H9 (cell line): ENCODE measurements at regions not wholly inside any gene's neighbourhood (a gene's known extent, or its start where the extent isn't known, plus 50 kb on each side); places are given as distances from the start of the nearest gene placed in this dataset.

Source experiments
- DNase-seq: peaks from one replicate; pipeline ENCODE4 v3.0.0-alpha.2; 2017
- H2AFZ ChIP-seq: one replicate; pipeline ENCODE4 v1.6.1; 2013; ENCODE audit warnings: mild to moderate bottlenecking, low read length, control low read depth, moderate library complexity
- H2AK5ac ChIP-seq: 2 replicates; pipeline ENCODE4 v1.6.1; 2013; ENCODE audit warnings: low read length, control low read depth, mixed read lengths; ENCODE audit not compliant: insufficient read length
- H2BK120ac ChIP-seq: one replicate; pipeline ENCODE4 v1.6.1; 2013; ENCODE audit warnings: low read depth, mild to moderate bottlenecking, low read length, control low read depth, inconsistent platforms; ENCODE audit not compliant: poor library complexity, severe bottlenecking
- H2BK12ac ChIP-seq: 2 replicates; pipeline ENCODE4 v1.6.1; 2013; ENCODE audit warnings: low read length, control low read depth, mixed read lengths, low read depth; ENCODE audit not compliant: insufficient read length
- H2BK15ac ChIP-seq: 2 replicates; pipeline ENCODE4 v1.6.1; 2013; ENCODE audit warnings: low read depth, low read length, control low read depth
- H2BK20ac ChIP-seq: one replicate; pipeline ENCODE4 v1.6.1; 2013; ENCODE audit warnings: low read depth, mild to moderate bottlenecking, low read length, control low read depth, inconsistent platforms; ENCODE audit not compliant: poor library complexity, severe bottlenecking
- H2BK5ac ChIP-seq: 2 replicates; pipeline ENCODE4 v1.6.1; 2013; ENCODE audit warnings: low read length, control low read depth, mixed read lengths; ENCODE audit not compliant: insufficient read length
- H3K14ac ChIP-seq: 2 replicates; pipeline ENCODE4 v1.6.1; 2013; ENCODE audit warnings: low read length, control low read depth; ENCODE audit not compliant: insufficient read depth
- H3K18ac ChIP-seq: 2 replicates; pipeline ENCODE4 v1.6.1; 2013; ENCODE audit warnings: low read depth, mild to moderate bottlenecking, mixed read lengths, low read length, control low read depth; ENCODE audit not compliant: insufficient read length
- H3K23ac ChIP-seq: 2 replicates; pipeline ENCODE4 v1.6.1; 2013; ENCODE audit warnings: low read length, control low read depth, mixed read lengths, low read depth; ENCODE audit not compliant: insufficient read length
- H3K23me2 ChIP-seq: 2 replicates; pipeline ENCODE4 v1.6.1; 2013; ENCODE audit warnings: low read depth, mild to moderate bottlenecking, mixed read lengths, low read length, control low read depth; ENCODE audit not compliant: insufficient read length, poor library complexity, severe bottlenecking
- H3K27ac ChIP-seq: 2 replicates; pipeline ENCODE4 v1.5.1; 2013; ENCODE audit warnings: low read length, control low read depth, mixed read lengths, low read depth; ENCODE audit not compliant: insufficient read length
- H3K27me3 ChIP-seq: 2 replicates; pipeline ENCODE4 v1.6.1; 2013; ENCODE audit warnings: low read length, control low read depth, inconsistent platforms; ENCODE audit not compliant: insufficient read depth
- H3K4ac ChIP-seq: 2 replicates; pipeline ENCODE4 v1.6.1; 2013; ENCODE audit warnings: low read depth, mild to moderate bottlenecking, control low read depth, inconsistent platforms, low read length, moderate library complexity
- H3K4me1 ChIP-seq: 2 replicates; pipeline ENCODE4 v1.6.1; 2013; ENCODE audit warnings: low read length, control low read depth, inconsistent platforms; ENCODE audit not compliant: insufficient read depth
- H3K4me2 ChIP-seq: 2 replicates; pipeline ENCODE4 v1.6.1; 2013; ENCODE audit warnings: low read length, control low read depth, mixed read lengths; ENCODE audit not compliant: insufficient read length, insufficient read depth
- H3K56ac ChIP-seq: 2 replicates; pipeline ENCODE4 v1.6.1; 2013; ENCODE audit warnings: low read depth, mild to moderate bottlenecking, mixed read lengths, low read length, control low read depth; ENCODE audit not compliant: insufficient read length
- H3K79me1 ChIP-seq: 2 replicates; pipeline ENCODE4 v1.6.1; 2013; ENCODE audit warnings: low read depth, mild to moderate bottlenecking, moderate library complexity, low read length, control low read depth, inconsistent platforms; ENCODE audit not compliant: insufficient read depth, poor library complexity, severe bottlenecking
- H3K79me2 ChIP-seq: 2 replicates; pipeline ENCODE4 v1.6.1; 2013; ENCODE audit warnings: low read length, control low read depth, inconsistent platforms; ENCODE audit not compliant: insufficient read depth
- H3K9ac ChIP-seq: 2 replicates; pipeline ENCODE4 v1.6.1; 2013; ENCODE audit warnings: low read length, control low read depth, mixed read lengths; ENCODE audit not compliant: insufficient read length; ENCODE audit errors: extremely low read depth
- H3K9me3 ChIP-seq: one replicate; pipeline ENCODE4 v1.6.1; 2013; ENCODE audit warnings: low read depth, low read length, inconsistent platforms; ENCODE audit not compliant: control insufficient read depth
- H3T11ph ChIP-seq: one replicate; pipeline ENCODE4 v1.6.1; 2013; ENCODE audit warnings: mild to moderate bottlenecking, low read length, control low read depth, inconsistent platforms
- H4K20me1 ChIP-seq: one replicate; pipeline ENCODE4 v1.6.1; 2013; ENCODE audit not compliant: control insufficient read depth, insufficient read length, insufficient read depth
- H4K5ac ChIP-seq: 2 replicates; pipeline ENCODE4 v1.6.1; 2013; ENCODE audit warnings: low read depth, mild to moderate bottlenecking, mixed read lengths, low read length, control low read depth; ENCODE audit not compliant: insufficient read length
- H4K8ac ChIP-seq: replicated peaks from 2 replicates; pipeline ENCODE4 v1.6.1; 2013; ENCODE audit warnings: low read length, control low read depth, mixed read lengths, low read depth; ENCODE audit not compliant: insufficient read length
- H4K91ac ChIP-seq: 2 replicates; pipeline ENCODE4 v1.6.1; 2013; ENCODE audit warnings: low read depth, mild to moderate bottlenecking, moderate library complexity, mixed read lengths, low read length, control low read depth; ENCODE audit not compliant: insufficient read length
- H3K27ac Mint-ChIP-seq, 3 experiments: 2 replicates in 2 of 3; 3 replicates in 1 of 3; pipeline ENCODE4 v1.8.0; 2020 to 2021; ENCODE audit warnings: mixed read lengths in 3 of 3, mild to moderate bottlenecking in 1 of 3, moderate library complexity in 1 of 3
- H3K27me3 Mint-ChIP-seq: 2 replicates; pipeline ENCODE4 v1.8.0; 2021; ENCODE audit warnings: low read depth, mild to moderate bottlenecking, moderate library complexity, mixed read lengths
- H3K36me3 Mint-ChIP-seq, 3 experiments: 2 replicates in 2 of 3; 3 replicates in 1 of 3; pipeline ENCODE4 v1.8.0; 2020 to 2021; ENCODE audit warnings: low read depth in 3 of 3, mixed read lengths in 3 of 3; ENCODE audit not compliant: insufficient read depth in 1 of 3
- H3K4me1 Mint-ChIP-seq, 2 experiments: 2 replicates each; pipeline ENCODE4 v1.8.0; 2020; ENCODE audit warnings: mixed read lengths in 2 of 2
- H3K4me3 Mint-ChIP-seq, 2 experiments: 2 replicates in 1 of 2; 3 replicates in 1 of 2; pipeline ENCODE4 v1.8.0; 2020 to 2021; ENCODE audit warnings: mild to moderate bottlenecking in 2 of 2, mixed read lengths in 2 of 2, moderate library complexity in 1 of 2
- H3K9me3 Mint-ChIP-seq, 2 experiments: 2 replicates in 1 of 2; 3 replicates in 1 of 2; pipeline ENCODE4 v1.8.0; 2020; ENCODE audit warnings: mild to moderate bottlenecking in 2 of 2, mixed read lengths in 2 of 2, moderate library complexity in 1 of 2
- WGBS: extraction: QIAGEN DNeasy Blood & Tissue Kit; methylation state at CpG from one replicate; pipeline ENCODE4 v1.1.7; 2013; ENCODE audit warnings: missing lambda C conversion rate, low lambda C conversion rate, mixed read lengths; ENCODE audit not compliant: insufficient read length; ENCODE audit errors: extremely low coverage; 5-methylcytosine and 5-hydroxymethylcytosine counted together
- TF ChIP-seq, protein P1 (sequence below): fragments of 200-600 bp; sonication (generic); conservative IDR thresholded peaks from 3 replicates; pipeline ENCODE4 v1.8.0; 2021; ENCODE audit warnings: antibody characterized with exemption, mild to moderate bottlenecking

DNA sequence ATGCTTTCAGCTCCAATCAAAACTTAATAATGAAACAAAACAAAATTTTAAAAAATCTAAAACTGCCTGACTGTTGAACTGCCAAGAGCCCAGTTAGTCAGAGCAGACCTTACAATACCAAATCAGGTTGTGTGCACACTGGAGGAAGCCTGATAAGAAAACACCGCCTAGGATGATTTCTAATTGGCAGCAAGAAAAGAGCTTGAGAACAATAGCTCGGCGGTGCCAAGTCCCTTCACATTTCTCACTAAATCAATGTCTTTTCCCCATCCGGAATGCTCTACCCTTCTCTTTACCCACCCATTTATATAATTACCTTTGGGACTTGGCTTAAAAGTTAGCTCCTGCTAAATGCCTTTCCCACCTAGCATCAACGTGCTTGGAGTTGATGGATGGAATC, 256.7 kb downstream of the C12orf75 start:
- no peak overlapping the region for H3K56ac ChIP-seq
- TF ChIP-seq, protein P1, sequence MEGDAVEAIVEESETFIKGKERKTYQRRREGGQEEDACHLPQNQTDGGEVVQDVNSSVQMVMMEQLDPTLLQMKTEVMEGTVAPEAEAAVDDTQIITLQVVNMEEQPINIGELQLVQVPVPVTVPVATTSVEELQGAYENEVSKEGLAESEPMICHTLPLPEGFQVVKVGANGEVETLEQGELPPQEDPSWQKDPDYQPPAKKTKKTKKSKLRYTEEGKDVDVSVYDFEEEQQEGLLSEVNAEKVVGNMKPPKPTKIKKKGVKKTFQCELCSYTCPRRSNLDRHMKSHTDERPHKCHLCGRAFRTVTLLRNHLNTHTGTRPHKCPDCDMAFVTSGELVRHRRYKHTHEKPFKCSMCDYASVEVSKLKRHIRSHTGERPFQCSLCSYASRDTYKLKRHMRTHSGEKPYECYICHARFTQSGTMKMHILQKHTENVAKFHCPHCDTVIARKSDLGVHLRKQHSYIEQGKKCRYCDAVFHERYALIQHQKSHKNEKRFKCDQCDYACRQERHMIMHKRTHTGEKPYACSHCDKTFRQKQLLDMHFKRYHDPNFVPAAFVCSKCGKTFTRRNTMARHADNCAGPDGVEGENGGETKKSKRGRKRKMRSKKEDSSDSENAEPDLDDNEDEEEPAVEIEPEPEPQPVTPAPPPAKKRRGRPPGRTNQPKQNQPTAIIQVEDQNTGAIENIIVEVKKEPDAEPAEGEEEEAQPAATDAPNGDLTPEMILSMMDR, result no peak
- Mint-ChIP-seq H3K36me3 (no peaks in the 10 kb centered on the region), H3K4me1 (no peaks in the 10 kb centered on the region), H3K4me3 (no peak overlapping the region), H3K27me3 (no peaks in the 10 kb centered on the region), H3K27ac (no peak overlapping the region), H3K9me3 (no peaks in the 10 kb centered on the region; a peak in 1 of 5 replicates)
- no peak overlapping the region for H2BK5ac ChIP-seq
- no peaks in the 10 kb centered on the region for H4K20me1 ChIP-seq
- no peak overlapping the region for H2BK12ac ChIP-seq
- H3K9ac ChIP-seq, result no peak overlapping the region
- no peak overlapping the region for H4K8ac ChIP-seq
- no peak overlapping the region for H2BK20ac ChIP-seq
- H2BK15ac ChIP-seq, result no peak overlapping the region
- no peaks in the 10 kb centered on the region for H3K79me2 ChIP-seq
- H4K5ac ChIP-seq, result no peak overlapping the region
- H4K91ac ChIP-seq, result no peak overlapping the region
- H2AK5ac ChIP-seq, result no peak overlapping the region
- no CpG with 5 or more reads among the region's 5 CpGs for WGBS
- H3K4me1 ChIP-seq, result no peaks in the 10 kb centered on the region
- no peaks in the 10 kb centered on the region for H3K23me2 ChIP-seq
- no peak overlapping the region for H3K14ac ChIP-seq
- H3T11ph ChIP-seq, result no peak overlapping the region
- H2AFZ ChIP-seq, result no peak overlapping the region
- no peak overlapping the region for H3K4me2 ChIP-seq
- no peaks in the 10 kb centered on the region for H3K27me3 ChIP-seq
- H3K27ac ChIP-seq, result no peak overlapping the region
- no peak overlapping the region for H3K4ac ChIP-seq
- H2BK120ac ChIP-seq, result no peak overlapping the region
- H3K9me3 ChIP-seq, result no peaks in the 10 kb centered on the region
- no peak for DNase-seq
- no peaks in the 10 kb centered on the region for H3K79me1 ChIP-seq
- H3K23ac ChIP-seq, result no peak overlapping the region
- H3K18ac ChIP-seq, result no peak overlapping the region
